ENCODE measurements at regions not wholly inside any gene's neighbourhood (a gene's known extent, or its start where the extent isn't known, plus 50 kb on each side); places are given as distances from the start of the nearest gene placed in this dataset.

DNA sequence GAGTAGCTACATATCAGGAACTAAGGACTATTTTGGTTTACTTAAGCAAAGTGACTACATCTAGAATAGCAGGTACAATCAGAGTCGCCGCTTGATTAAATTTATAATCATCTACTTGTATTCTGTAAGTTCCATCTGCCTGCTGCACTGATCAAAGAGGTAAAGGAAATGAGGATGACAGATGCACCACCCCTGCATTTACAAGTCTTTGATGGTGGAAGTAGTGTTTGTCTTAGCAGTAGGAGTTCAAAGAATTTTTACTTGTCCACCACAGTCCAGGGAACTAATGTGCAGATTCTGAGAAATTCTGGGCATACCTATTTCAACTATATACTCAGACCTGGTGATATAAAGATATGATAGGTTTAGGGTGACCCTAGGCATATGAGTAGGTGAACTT is 184.1 kb upstream of the IVNS1ABP start:
- H3K4me3 ChIP-seq (ENCODE audit: low read depth, low read length) = no peak overlapping the region
- TF ChIP-seq, protein P1, sequence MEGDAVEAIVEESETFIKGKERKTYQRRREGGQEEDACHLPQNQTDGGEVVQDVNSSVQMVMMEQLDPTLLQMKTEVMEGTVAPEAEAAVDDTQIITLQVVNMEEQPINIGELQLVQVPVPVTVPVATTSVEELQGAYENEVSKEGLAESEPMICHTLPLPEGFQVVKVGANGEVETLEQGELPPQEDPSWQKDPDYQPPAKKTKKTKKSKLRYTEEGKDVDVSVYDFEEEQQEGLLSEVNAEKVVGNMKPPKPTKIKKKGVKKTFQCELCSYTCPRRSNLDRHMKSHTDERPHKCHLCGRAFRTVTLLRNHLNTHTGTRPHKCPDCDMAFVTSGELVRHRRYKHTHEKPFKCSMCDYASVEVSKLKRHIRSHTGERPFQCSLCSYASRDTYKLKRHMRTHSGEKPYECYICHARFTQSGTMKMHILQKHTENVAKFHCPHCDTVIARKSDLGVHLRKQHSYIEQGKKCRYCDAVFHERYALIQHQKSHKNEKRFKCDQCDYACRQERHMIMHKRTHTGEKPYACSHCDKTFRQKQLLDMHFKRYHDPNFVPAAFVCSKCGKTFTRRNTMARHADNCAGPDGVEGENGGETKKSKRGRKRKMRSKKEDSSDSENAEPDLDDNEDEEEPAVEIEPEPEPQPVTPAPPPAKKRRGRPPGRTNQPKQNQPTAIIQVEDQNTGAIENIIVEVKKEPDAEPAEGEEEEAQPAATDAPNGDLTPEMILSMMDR (IDR thresholded peaks at IDR 0.05; ENCODE audit: control insufficient read depth, extremely low read depth, insufficient read depth) = no peak
- no peak for DNase-seq (ENCODE audit: low read depth)

DNA sequence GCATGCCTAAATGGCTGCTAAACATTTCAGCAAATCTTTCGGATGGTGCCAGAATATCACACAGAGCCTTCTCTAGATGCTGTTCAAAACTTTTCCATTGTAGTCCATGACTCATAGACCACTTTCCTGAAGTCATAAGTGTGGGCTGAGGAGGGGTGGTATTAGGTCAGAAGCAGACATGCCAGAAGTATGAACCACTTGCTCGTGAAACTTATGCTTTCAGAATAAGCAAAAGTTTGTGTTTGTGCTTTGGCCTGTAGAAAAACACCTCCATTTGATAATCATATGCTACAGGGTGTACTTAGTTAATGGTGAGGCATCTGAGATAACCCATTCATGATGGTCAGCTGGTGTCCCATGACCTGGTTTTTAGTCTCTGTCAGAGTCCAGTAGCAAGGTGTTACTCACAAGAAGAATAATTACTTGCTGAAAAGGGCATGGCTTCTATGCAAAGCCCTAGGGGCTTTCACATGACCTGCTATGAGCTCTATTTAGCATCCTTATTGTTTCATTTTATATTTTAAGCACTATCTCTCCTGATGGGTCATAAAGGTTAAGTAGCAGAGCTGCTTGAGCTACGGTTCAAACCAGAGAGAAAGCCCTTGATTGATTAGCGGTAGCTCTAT is 183.1 kb upstream of the IVNS1ABP start:
- DNase-seq (ENCODE audit: low read depth) = no peak
- TF ChIP-seq, protein P1 (IDR thresholded peaks at IDR 0.05; ENCODE audit: control insufficient read depth, extremely low read depth, insufficient read depth) = no peak
- no peak overlapping the region for H3K4me3 ChIP-seq (ENCODE audit: low read depth, low read length)

DNA sequence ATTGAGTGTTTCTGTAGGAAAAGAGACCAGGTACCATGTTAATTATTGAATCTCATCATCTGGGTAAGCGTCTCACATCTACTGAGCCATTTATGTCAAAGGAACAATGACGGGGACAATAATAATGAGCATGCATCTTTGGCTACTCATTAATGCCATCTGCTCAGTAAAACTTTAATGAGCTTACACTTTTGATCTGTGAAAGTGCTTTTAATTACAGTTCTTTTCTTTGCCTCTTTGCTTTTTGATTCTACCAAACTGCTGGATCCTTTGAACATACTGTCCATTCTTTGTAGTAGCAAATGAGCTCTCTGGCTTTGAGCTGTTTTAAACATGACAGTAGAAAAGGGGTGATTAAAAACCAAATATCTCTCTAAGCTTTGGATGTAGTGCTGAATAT is 181.2 kb upstream of the IVNS1ABP start:
- TF ChIP-seq, protein P1 (IDR thresholded peaks at IDR 0.05; ENCODE audit: control insufficient read depth, extremely low read depth, insufficient read depth) = no peak
- no peak for DNase-seq (ENCODE audit: low read depth)

DNA sequence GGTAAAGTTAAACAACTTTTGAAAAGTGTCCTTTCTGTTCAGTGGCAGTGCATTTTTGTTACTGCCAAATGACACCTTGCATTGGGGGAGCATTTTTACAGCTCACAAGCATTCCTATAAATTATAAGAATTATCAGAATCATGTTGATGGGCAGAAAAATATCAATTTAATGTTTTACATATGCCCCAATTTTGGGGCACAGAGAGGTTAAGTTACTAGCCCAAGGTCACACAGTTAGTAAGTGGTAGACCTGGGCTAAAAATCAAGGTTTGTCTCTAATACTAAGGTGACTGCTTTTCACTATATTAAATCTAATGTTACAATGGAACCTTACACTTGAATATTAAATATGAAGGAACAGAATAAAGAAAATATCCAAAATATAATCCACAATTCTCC is 180.1 kb upstream of the IVNS1ABP start:
- TF ChIP-seq, protein P1 (IDR thresholded peaks at IDR 0.05; ENCODE audit: control insufficient read depth, extremely low read depth, insufficient read depth) = no peak
- H3K4me3 ChIP-seq (ENCODE audit: low read depth, low read length) = no peak overlapping the region
- DNase-seq (ENCODE audit: low read depth) = no peak

More for the DNA sequence above, 181.2 kb upstream of the IVNS1ABP start:
- no peak overlapping the region for H3K4me3 ChIP-seq (ENCODE audit: low read depth, low read length)

DNA sequence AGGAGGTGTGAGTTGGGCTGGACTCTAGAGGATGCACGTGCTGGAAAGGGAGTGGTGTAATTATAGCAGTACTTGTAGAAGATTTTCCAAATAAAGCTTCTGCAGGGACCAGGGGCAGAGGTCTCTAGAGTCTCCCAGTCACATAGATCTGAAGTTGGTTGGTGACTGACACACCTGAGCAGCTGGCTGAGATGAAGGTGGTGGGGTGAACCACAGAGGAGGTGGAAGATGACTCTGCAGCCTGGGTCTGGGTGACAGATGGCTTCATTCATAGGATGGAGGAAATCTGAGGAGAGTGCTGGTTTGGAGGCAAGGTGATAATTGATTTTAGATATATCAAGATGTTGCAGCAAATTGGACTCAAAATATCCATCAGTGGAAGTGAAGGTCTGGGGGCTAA is 178.9 kb upstream of the IVNS1ABP start:
- DNase-seq (ENCODE audit: low read depth) = no peak
- TF ChIP-seq, protein P1 (IDR thresholded peaks at IDR 0.05; ENCODE audit: control insufficient read depth, extremely low read depth, insufficient read depth) = no peak
- no peak overlapping the region for H3K4me3 ChIP-seq (ENCODE audit: low read depth, low read length)

DNA sequence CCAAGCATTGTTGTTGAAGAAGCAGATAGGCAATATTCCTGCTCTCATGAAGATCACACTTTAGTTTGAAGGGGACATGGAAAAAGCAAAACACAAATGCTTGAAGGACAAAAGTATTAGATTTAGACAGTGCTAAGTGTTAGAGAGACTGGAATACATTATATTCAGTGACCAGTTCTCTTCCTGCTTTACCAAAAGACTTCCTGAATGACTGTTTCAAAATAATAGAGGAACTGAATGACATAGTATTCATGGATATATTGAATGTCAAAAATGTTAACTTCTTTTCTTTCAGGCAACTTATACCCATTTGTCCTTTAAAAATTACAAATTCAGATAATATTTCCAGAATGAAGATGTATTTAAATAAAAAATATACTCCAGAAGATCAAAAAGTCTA is 178.0 kb upstream of the IVNS1ABP start:
- TF ChIP-seq, protein P1 (IDR thresholded peaks at IDR 0.05; ENCODE audit: control insufficient read depth, extremely low read depth, insufficient read depth) = no peak
- H3K4me3 ChIP-seq (ENCODE audit: low read depth, low read length) = no peak overlapping the region
- DNase-seq (ENCODE audit: low read depth) = no peak
